ENCODE measurements at regions not wholly inside any gene's neighbourhood (a gene's known extent, or its start where the extent isn't known, plus 50 kb on each side); places are given as distances from the start of the nearest gene placed in this dataset.

GRCh38 chr3:31371484-31372177, 161.1 kb upstream of the STT3B start:
- dilution Hi-C loops (cut with HindIII; ENCODE audit: low sequenced_read_pairs, unreplicated experiment) (no loop called here), intact Hi-C loops (cut with micrococcal nuclease) (no loop called here), in situ Hi-C loops (cut with MboI; ENCODE audit: low sequenced_read_pairs) (no loop called here)
- Histone ChIP-seq H3K27me3 (ENCODE audit: control insufficient read depth, insufficient read depth, low read length) (no peaks in the 10 kb centered on the region), H3K4ac (ENCODE audit: low read depth, low read length) (no peak overlapping the region), H2BK15ac (ENCODE audit: low read depth, low read length) (no peak overlapping the region), H3K18ac (ENCODE audit: low read depth, low read length) (no peak overlapping the region), H3K56ac (ENCODE audit: extremely low read depth, insufficient read depth, low read length) (no peak overlapping the region), H4K8ac (ENCODE audit: low read depth in 2 of 2, low read length in 2 of 2) (no peak overlapping the region), H2BK20ac (ENCODE audit: low read depth, low read length) (no peak overlapping the region), H3K9me1 (ENCODE audit: insufficient read depth, low read length) (no peaks in the 10 kb centered on the region), H3K4me3 (ENCODE audit: insufficient read depth, low read depth, low read length) (no peak overlapping the region), H4K91ac (ENCODE audit: insufficient read depth, low read depth, low read length) (no peak overlapping the region), H3K9me3 (ENCODE audit: control insufficient read depth, insufficient read depth, low read length) (no peaks in the 10 kb centered on the region), H3K27ac (ENCODE audit: insufficient read depth, low read length) (no peak overlapping the region), H2AFZ (replicated peaks; ENCODE audit: low read length, poor library complexity) (no peak overlapping the region), H4K5ac (ENCODE audit: low read depth, low read length) (no peak overlapping the region), H3K36me3 (ENCODE audit: control insufficient read depth, insufficient read depth, low read length) (no peaks in the 10 kb centered on the region), H2BK5ac (ENCODE audit: low read depth, low read length, poor library complexity, severe bottlenecking) (no peak overlapping the region), H3K14ac (replicated peaks; ENCODE audit: low read depth, low read length) (no peak overlapping the region), H3K4me1 (ENCODE audit: control insufficient read depth, insufficient read depth, low read length) (no peaks in the 10 kb centered on the region; the same call in 1 of the 2 replicates), H2AK5ac (ENCODE audit: low read depth, low read length) (no peak overlapping the region), H3K79me1 (ENCODE audit: low read depth in 1 of 2, low read length in 2 of 2) (no peaks in the 10 kb centered on the region), H3K4me2 (ENCODE audit: low read depth, low read length) (no peak overlapping the region), H2BK120ac (ENCODE audit: low read depth, low read length) (no peak overlapping the region), H3K23ac (ENCODE audit: low read depth, low read length) (no peak overlapping the region), H3K9ac (ENCODE audit: low read depth, low read length) (no peak overlapping the region), H4K20me1 (ENCODE audit: insufficient read depth, low read length) (no peaks in the 10 kb centered on the region), H2AK9ac (replicated peaks; ENCODE audit: low read depth, low read length, poor library complexity) (no peak overlapping the region)
- no peak for DNase-seq
- no peak for ATAC-seq (ENCODE audit: low read depth)
- ChIA-PET POLR2A (ENCODE audit: unreplicated experiment) (interaction anchor here (0.5 kb wide), 1 partner anchor 56 kb away, joined by 3 read pairs; no protein-coding TSS in a partner anchor), CTCF (no interaction called here)
- 80% methylated on average over 1 of the region's 4 CpGs; no CpG with 5 or more reads in 1 of the 2 experiments for WGBS, 2 experiments (ENCODE audit: extremely low coverage in 2 of 2, insufficient read length in 1 of 2)
- no TSS peak for BruUV-seq (replicated peaks)
- no peak for TF ChIP-seq SMC3 (IDR thresholded peaks at IDR 0.05; ENCODE audit: low read depth, low read length)
- TF ChIP-seq POLR2A (IDR thresholded peaks at IDR 0.05; ENCODE audit: low read depth, low read length): no peak
- no peak for TF ChIP-seq RAD21 (IDR thresholded peaks at IDR 0.05; ENCODE audit: low read length)
- no peak for TF ChIP-seq FOS (IDR thresholded peaks at IDR 0.05; ENCODE audit: low read depth, low read length)
- no peak for TF ChIP-seq MXI1 (IDR thresholded peaks at IDR 0.05; ENCODE audit: borderline replicate concordance, low read depth, low read length)
- TF ChIP-seq MAZ (IDR thresholded peaks at IDR 0.05; ENCODE audit: borderline replicate concordance, low read depth, low read length): no peak
- no peak for TF ChIP-seq RFX5 (IDR thresholded peaks at IDR 0.05; ENCODE audit: low read depth, low read length)
- no peak for TF ChIP-seq CEBPB (IDR thresholded peaks at IDR 0.05; ENCODE audit: low read depth, low read length)
- no peak for TF ChIP-seq BHLHE40 (IDR thresholded peaks at IDR 0.05; ENCODE audit: low read depth, low read length)
- no peak for TF ChIP-seq MAFK (IDR thresholded peaks at IDR 0.05; ENCODE audit: low read depth, low read length)
- TF ChIP-seq ELK1 (IDR thresholded peaks at IDR 0.05; ENCODE audit: borderline replicate concordance, low read depth, low read length): no peak
- no peak for TF ChIP-seq NFE2L2 (IDR thresholded peaks at IDR 0.05; ENCODE audit: low read depth, low read length)
- TF ChIP-seq USF2 (IDR thresholded peaks at IDR 0.05; ENCODE audit: low read depth, low read length): no peak
- TF ChIP-seq RCOR1 (IDR thresholded peaks at IDR 0.05; ENCODE audit: insufficient replicate concordance, low read length): no peak
- TF ChIP-seq CHD1 (IDR thresholded peaks at IDR 0.05; ENCODE audit: low read depth, low read length): no peak
- no peak for TF ChIP-seq CTCF (conservative IDR thresholded peaks at IDR 0.05; ENCODE audit: low read depth, low read length)

Data from IMR-90 (cell line).